ENCODE measurements at regions not wholly inside any gene's neighbourhood (a gene's known extent, or its start where the extent isn't known, plus 50 kb on each side); places are given as distances from the start of the nearest gene placed in this dataset.

DNA sequence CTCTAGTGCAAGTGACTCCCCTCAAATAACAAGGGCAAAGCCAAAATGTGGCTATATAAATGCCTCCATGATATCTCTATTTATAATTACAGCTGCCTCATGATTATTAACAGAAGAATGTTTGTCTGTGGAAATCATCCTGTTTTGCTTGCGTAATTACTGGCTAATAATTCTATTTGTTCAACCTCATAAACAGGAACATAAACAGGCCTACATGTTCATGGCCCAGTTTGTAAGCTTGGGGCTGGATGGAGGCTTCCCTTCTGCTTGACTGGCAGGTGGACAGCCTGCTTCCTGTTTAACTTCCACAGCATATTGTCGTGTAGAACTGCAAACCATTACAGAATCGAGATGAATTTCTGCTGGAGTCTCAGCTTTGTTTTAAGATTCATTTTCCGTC, 766.0 kb upstream of the MAP3K7 start:
- intact Hi-C loops (cut with DNase I) = no loop called here
- no peaks in the 10 kb centered on the region for H3K4me1 ChIP-seq
- no peak for TF ChIP-seq CTCF (IDR thresholded peaks at IDR 0.05)
- 46 to 58% methylated on average over 4 of the region's 4 CpGs for WGBS, 2 donors
- no peaks in the 10 kb centered on the region for H3K27me3 ChIP-seq
- DNase-seq = no peak
- no peak for ATAC-seq
- H3K4me3 ChIP-seq = no peak overlapping the region
- H3K9me3 ChIP-seq = no peaks in the 10 kb centered on the region
- FAIRE-seq = no peak
- no peak overlapping the region for H3K27ac ChIP-seq
- no peaks in the 10 kb centered on the region for H3K36me3 ChIP-seq

DNA sequence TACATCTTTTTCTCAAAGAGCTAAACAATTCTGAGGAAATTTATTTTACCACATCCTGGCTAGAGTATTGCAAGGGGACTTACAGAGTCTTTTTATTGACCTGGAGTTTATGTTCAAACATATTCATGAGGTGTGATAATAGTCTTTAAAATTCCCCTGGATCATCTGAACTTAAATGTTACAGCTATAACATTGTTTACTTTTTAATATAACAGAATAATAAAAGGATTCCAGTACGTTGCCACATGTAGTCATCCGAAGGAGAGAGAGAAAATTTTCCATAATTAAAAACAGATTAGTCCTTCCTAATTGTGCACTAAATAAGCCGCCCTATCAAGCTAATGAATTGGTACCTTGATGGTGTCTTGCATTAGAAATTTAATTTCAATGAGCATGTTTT, 765.4 kb upstream of the MAP3K7 start:
- Histone ChIP-seq H3K27ac (no peak overlapping the region), H3K36me3 (no peaks in the 10 kb centered on the region), H3K27me3 (no peaks in the 10 kb centered on the region), H3K4me3 (no peak overlapping the region), H3K9me3 (no peaks in the 10 kb centered on the region), H3K4me1 (no peaks in the 10 kb centered on the region)
- DNase-seq (no peak), FAIRE-seq (no peak), ATAC-seq (no peak)
- intact Hi-C loops (cut with DNase I) = no loop called here
- 55 to 78% methylated on average over 3 of the region's 3 CpGs for WGBS, 2 donors
- no peak for TF ChIP-seq CTCF (IDR thresholded peaks at IDR 0.05)

GRCh38 chr6:91350146-91350908, 763.5 kb upstream of the MAP3K7 start:
- Histone ChIP-seq H3K4me3 (no peak overlapping the region), H3K27ac (no peak overlapping the region), H3K4me1 (no peaks in the 10 kb centered on the region), H3K36me3 (no peaks in the 10 kb centered on the region), H3K27me3 (no peaks in the 10 kb centered on the region), H3K9me3 (no peaks in the 10 kb centered on the region)
- TF ChIP-seq CTCF (IDR thresholded peaks at IDR 0.05) = no peak
- intact Hi-C loops (cut with DNase I) = no loop called here
- FAIRE-seq = no peak
- no peak for DNase-seq
- ATAC-seq = no peak

GRCh38 chr6:91341473-91341872, 754.6 kb upstream of the MAP3K7 start:
- Histone ChIP-seq H3K27me3 (no peaks in the 10 kb centered on the region), H3K9me3 (no peaks in the 10 kb centered on the region), H3K4me1 (no peaks in the 10 kb centered on the region), H3K27ac (no peak overlapping the region), H3K4me3 (no peak overlapping the region), H3K36me3 (no peaks in the 10 kb centered on the region)
- TF ChIP-seq CTCF (IDR thresholded peaks at IDR 0.05) = no peak
- intact Hi-C loops (cut with DNase I) = no loop called here
- ATAC-seq = no peak
- FAIRE-seq = no peak
- 30 to 36% methylated on average over 3 of the region's 3 CpGs for WGBS, 2 donors
- no peak for DNase-seq

DNA sequence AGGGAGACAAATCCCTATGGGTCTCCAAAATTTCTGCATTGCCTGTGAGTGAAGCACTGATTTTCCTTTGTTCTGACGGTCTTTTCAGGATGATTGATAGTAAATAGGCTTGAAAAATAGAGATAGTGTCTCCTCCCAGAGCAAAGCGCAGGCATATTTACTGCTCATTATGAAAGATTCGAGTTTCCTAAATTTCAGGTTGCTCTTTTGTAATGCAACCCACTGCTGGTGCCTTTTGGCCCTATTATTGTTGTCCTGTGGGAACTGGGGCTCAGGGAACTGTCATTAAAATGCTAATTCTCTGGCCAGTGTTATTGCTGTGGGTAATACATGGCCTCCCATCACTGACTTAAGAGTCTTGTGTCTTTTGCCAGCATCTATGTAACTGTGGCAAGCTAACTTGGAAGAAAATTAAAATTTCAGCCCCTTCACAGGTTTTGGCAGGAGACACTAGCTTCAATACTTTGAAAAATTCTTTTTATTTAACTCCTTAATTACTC, 754.1 kb upstream of the MAP3K7 start:
- Histone ChIP-seq H3K36me3 (no peaks in the 10 kb centered on the region), H3K4me3 (no peak overlapping the region), H3K9me3 (no peaks in the 10 kb centered on the region), H3K27me3 (no peaks in the 10 kb centered on the region), H3K27ac (no peak overlapping the region), H3K4me1 (no peaks in the 10 kb centered on the region)
- intact Hi-C loops (cut with DNase I) = no loop called here
- WGBS, 2 donors = 40 to 57% methylated on average over 3 of the region's 3 CpGs
- DNase-seq (no peak), ATAC-seq (no peak), FAIRE-seq (no peak)
- TF ChIP-seq CTCF (IDR thresholded peaks at IDR 0.05) = no peak
